Fibroblast of mammary gland (primary cell): ENCODE measurements at regions not wholly inside any gene's neighbourhood (a gene's known extent, or its start where the extent isn't known, plus 50 kb on each side); places are given as distances from the start of the nearest gene placed in this dataset.
A peak's percentile ranks its signal among the peaks of the same experiment; 100 is the strongest.
"Not testable (repeated sequence)": the region's sequence is repeated elsewhere in the genome, so short reads cannot be mapped to it uniquely, and the experiment has no call there.

ENCODE experiments used
- DNase-seq: peaks from one replicate; pipeline ENCODE4 v3.0.0-alpha.2; 2010; ENCODE audit warnings: low read depth
- H3K4me3 ChIP-seq: 2 replicates; pipeline ENCODE4 v1.5.1; 2011; ENCODE audit warnings: low read depth, mild to moderate bottlenecking, low read length, moderate library complexity; ENCODE audit not compliant: control insufficient read depth
- TF ChIP-seq, protein P1 (sequence below): conservative IDR thresholded peaks from 2 replicates; pipeline ENCODE4 v1.5.1; 2011; ENCODE audit warnings: low read depth, low read length, inconsistent platforms; ENCODE audit not compliant: control insufficient read depth, insufficient read depth

GRCh38 chr2:67159929-67160328 is 237.2 kb upstream of the ETAA1 start:
- peak; percentile 45 for DNase-seq
- TF ChIP-seq, protein P1, sequence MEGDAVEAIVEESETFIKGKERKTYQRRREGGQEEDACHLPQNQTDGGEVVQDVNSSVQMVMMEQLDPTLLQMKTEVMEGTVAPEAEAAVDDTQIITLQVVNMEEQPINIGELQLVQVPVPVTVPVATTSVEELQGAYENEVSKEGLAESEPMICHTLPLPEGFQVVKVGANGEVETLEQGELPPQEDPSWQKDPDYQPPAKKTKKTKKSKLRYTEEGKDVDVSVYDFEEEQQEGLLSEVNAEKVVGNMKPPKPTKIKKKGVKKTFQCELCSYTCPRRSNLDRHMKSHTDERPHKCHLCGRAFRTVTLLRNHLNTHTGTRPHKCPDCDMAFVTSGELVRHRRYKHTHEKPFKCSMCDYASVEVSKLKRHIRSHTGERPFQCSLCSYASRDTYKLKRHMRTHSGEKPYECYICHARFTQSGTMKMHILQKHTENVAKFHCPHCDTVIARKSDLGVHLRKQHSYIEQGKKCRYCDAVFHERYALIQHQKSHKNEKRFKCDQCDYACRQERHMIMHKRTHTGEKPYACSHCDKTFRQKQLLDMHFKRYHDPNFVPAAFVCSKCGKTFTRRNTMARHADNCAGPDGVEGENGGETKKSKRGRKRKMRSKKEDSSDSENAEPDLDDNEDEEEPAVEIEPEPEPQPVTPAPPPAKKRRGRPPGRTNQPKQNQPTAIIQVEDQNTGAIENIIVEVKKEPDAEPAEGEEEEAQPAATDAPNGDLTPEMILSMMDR = no peak
- no peak overlapping the region for H3K4me3 ChIP-seq

GRCh38 chr2:67164771-67165522 is 232.2 kb upstream of the ETAA1 start:
- TF ChIP-seq, protein P1 = no peak
- no peak for DNase-seq
- no peak overlapping the region for H3K4me3 ChIP-seq

DNA sequence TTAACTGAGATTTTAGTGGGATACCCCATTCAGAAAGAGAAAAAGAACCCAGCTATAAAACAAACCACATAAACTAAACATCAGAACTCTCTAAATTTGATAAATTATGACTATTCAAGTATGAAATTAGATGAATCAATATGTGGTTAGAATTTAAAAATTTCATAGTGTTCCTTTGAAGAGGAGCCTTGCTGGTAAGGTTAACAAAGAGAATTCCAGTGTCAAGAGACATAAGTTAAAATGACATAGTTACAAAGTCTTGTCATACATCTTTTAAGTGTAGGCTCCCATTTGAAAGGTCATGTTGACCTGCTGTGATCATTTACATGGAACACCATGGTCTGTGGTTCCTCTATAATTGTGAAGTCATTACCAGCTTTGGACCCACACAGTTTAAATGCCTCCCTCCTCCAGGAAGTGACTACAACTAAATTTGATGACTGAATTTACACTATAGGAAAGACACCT is 231.6 kb upstream of the ETAA1 start:
- H3K4me3 ChIP-seq = no peak overlapping the region
- DNase-seq = no peak
- TF ChIP-seq, protein P1 = no peak

DNA sequence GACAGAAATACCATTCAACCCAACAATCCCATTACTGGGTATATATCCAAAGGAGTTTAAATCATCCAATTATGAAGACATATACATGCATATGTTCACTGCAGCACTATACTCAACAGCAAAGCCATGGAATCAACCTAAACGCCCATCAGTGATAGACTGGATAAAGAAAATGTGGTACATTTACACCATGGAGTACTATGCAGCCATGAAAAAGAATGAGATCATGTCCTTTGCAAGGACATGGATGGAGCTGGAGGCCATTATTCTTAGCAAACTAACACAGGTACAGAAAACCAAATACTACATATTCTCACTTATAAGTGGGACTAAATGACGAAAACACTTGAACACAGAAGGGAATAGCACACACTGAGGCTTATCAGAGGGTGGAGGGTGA is 230.6 kb upstream of the ETAA1 start:
- not testable (repeated sequence) for H3K4me3 ChIP-seq

GRCh38 chr2:67169417-67170140 is 227.6 kb upstream of the ETAA1 start:
- DNase-seq = peak; percentile 72
- no peak overlapping the region for H3K4me3 ChIP-seq
- TF ChIP-seq, protein P1 = no peak

More for the DNA sequence above, 230.6 kb upstream of the ETAA1 start:
- not testable (repeated sequence) for DNase-seq

DNA sequence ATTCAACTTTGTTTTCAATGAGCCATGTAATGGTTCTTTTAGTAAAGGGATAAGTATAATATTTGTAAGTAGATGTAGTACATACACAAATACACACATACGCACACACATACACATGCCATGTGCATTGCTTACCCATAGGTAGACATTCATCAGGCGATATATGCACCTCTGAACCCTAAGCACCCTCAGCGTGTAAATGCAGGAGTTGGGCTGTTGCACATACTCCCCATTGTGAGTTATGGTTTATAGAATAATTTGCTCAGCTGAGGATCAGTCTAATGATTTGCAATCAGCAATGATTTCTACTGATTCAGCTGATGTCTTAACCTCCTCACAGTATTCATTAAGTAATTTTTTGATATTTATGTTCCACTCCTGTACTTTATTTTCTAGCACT is 217.6 kb upstream of the ETAA1 start:
- no peak overlapping the region for H3K4me3 ChIP-seq
- DNase-seq = no peak
- TF ChIP-seq, protein P1 = no peak

DNA sequence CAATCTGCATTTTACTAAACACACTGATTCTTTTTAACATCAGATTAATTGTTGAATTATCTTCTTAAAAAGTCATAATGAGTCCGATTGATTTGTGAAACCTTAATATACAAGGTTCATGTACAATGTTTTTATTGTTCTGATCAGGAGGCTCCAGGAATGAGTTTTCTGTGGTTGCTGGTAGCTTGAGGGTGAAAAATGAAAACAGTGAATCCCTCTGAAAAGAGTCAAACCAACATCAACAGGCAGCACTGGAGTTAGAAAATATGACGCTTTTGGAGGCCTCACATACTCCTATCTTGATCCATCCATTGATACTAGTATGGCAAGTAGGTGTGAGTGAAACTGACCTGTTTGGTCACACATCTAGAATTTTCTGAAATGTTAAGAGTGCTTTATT is 216.3 kb upstream of the ETAA1 start:
- TF ChIP-seq, protein P1 = no peak
- DNase-seq = no peak
- H3K4me3 ChIP-seq = no peak overlapping the region
